ENCODE measurements at regions not wholly inside any gene's neighbourhood (a gene's known extent, or its start where the extent isn't known, plus 50 kb on each side); places are given as distances from the start of the nearest gene placed in this dataset.

GRCh38 chr1:100622506-100622905 is 84.6 kb downstream of the GPR88 start:
- H3K9me3 Mint-ChIP-seq = peaks cover 2% of the 10 kb centered on the region
- no peak for DNase-seq
- no peak overlapping the region for H3K4me3 Mint-ChIP-seq
- peaks cover 23% of the 10 kb centered on the region for H3K4me1 Mint-ChIP-seq
- no peaks in the 10 kb centered on the region for H3K27me3 Mint-ChIP-seq
- no peak overlapping the region for H3K27ac Mint-ChIP-seq
- no peaks in the 10 kb centered on the region for H3K36me3 Mint-ChIP-seq

- no peaks in the 10 kb centered on the region for H3K27me3 Mint-ChIP-seq
- no peak for DNase-seq
- H3K4me1 Mint-ChIP-seq = peaks cover 23% of the 10 kb centered on the region
- H3K9me3 Mint-ChIP-seq = peaks cover 2% of the 10 kb centered on the region
- no peak overlapping the region for H3K4me3 Mint-ChIP-seq
- H3K36me3 Mint-ChIP-seq = no peaks in the 10 kb centered on the region
- H3K27ac Mint-ChIP-seq = no peak overlapping the region
Observed at GRCh38 chr1:100622966-100623762, 85.2 kb downstream of the GPR88 start.

GRCh38 chr1:100624886-100625610 is 87.1 kb downstream of the GPR88 start:
- H3K27me3 Mint-ChIP-seq = no peaks in the 10 kb centered on the region
- no peak overlapping the region for H3K27ac Mint-ChIP-seq
- H3K36me3 Mint-ChIP-seq = no peaks in the 10 kb centered on the region
- no peak overlapping the region for H3K4me3 Mint-ChIP-seq
- peaks cover 23% of the 10 kb centered on the region for H3K4me1 Mint-ChIP-seq
- no peak for DNase-seq
- peaks cover 2% of the 10 kb centered on the region for H3K9me3 Mint-ChIP-seq

GRCh38 chr1:100626397-100626796 is 88.5 kb downstream of the GPR88 start:
- no peaks in the 10 kb centered on the region for H3K27me3 Mint-ChIP-seq
- H3K9me3 Mint-ChIP-seq = peaks cover 2% of the 10 kb centered on the region
- no peaks in the 10 kb centered on the region for H3K36me3 Mint-ChIP-seq
- no peak overlapping the region for H3K4me3 Mint-ChIP-seq
- no peak overlapping the region for H3K27ac Mint-ChIP-seq
- H3K4me1 Mint-ChIP-seq = peaks cover 28% of the 10 kb centered on the region
- no peak for DNase-seq

GRCh38 chr1:100627054-100627716 is 89.2 kb downstream of the GPR88 start:
- no peak for DNase-seq
- Mint-ChIP-seq H3K9me3 (peaks cover 2% of the 10 kb centered on the region), H3K27ac (peak overlapping the region; percentile 4), H3K27me3 (no peaks in the 10 kb centered on the region), H3K4me1 (peaks cover 20% of the 10 kb centered on the region), H3K36me3 (no peaks in the 10 kb centered on the region), H3K4me3 (no peak overlapping the region)

GRCh38 chr1:100627936-100628335 is 90.0 kb downstream of the GPR88 start:
- peaks cover 17% of the 10 kb centered on the region for H3K4me1 Mint-ChIP-seq
- H3K27ac Mint-ChIP-seq = no peak overlapping the region
- no peak for DNase-seq
- no peaks in the 10 kb centered on the region for H3K27me3 Mint-ChIP-seq
- H3K4me3 Mint-ChIP-seq = no peak overlapping the region
- H3K36me3 Mint-ChIP-seq = no peaks in the 10 kb centered on the region
- peaks cover 2% of the 10 kb centered on the region for H3K9me3 Mint-ChIP-seq

GRCh38 chr1:100628631-100629081 is 90.7 kb downstream of the GPR88 start:
- Mint-ChIP-seq H3K27me3 (no peaks in the 10 kb centered on the region), H3K4me1 (peaks cover 17% of the 10 kb centered on the region), H3K27ac (no peak overlapping the region), H3K36me3 (no peaks in the 10 kb centered on the region), H3K4me3 (no peak overlapping the region), H3K9me3 (peaks cover 2% of the 10 kb centered on the region)
- no peak for DNase-seq

- no peaks in the 10 kb centered on the region for H3K27me3 Mint-ChIP-seq
- H3K4me1 Mint-ChIP-seq = peaks cover 17% of the 10 kb centered on the region
- peaks cover 2% of the 10 kb centered on the region for H3K9me3 Mint-ChIP-seq
- no peaks in the 10 kb centered on the region for H3K36me3 Mint-ChIP-seq
- H3K27ac Mint-ChIP-seq = no peak overlapping the region
- no peak overlapping the region for H3K4me3 Mint-ChIP-seq
- no peak for DNase-seq
Observed at GRCh38 chr1:100629391-100629790, 90.2 kb upstream of the VCAM1 start.

- no peak for DNase-seq
- no peaks in the 10 kb centered on the region for H3K36me3 Mint-ChIP-seq
- H3K4me1 Mint-ChIP-seq = peaks cover 17% of the 10 kb centered on the region
- no peak overlapping the region for H3K4me3 Mint-ChIP-seq
- H3K9me3 Mint-ChIP-seq = peaks cover 10% of the 10 kb centered on the region
- H3K27ac Mint-ChIP-seq = no peak overlapping the region
- no peaks in the 10 kb centered on the region for H3K27me3 Mint-ChIP-seq
Observed at GRCh38 chr1:100631015-100631551, 88.5 kb upstream of the VCAM1 start.

- DNase-seq = no peak
- H3K27me3 Mint-ChIP-seq = no peaks in the 10 kb centered on the region
- H3K9me3 Mint-ChIP-seq = peaks cover under 1% of the 10 kb centered on the region
- no peak overlapping the region for H3K4me3 Mint-ChIP-seq
- no peaks in the 10 kb centered on the region for H3K36me3 Mint-ChIP-seq
- no peaks in the 10 kb centered on the region for H3K4me1 Mint-ChIP-seq
- H3K27ac Mint-ChIP-seq = no peak overlapping the region
Observed at GRCh38 chr1:100642826-100643225, 76.7 kb upstream of the VCAM1 start.

- no peak for DNase-seq
- peaks cover 6% of the 10 kb centered on the region for H3K9me3 Mint-ChIP-seq
- H3K27ac Mint-ChIP-seq = no peak overlapping the region
- H3K4me1 Mint-ChIP-seq = no peaks in the 10 kb centered on the region
- H3K4me3 Mint-ChIP-seq = no peak overlapping the region
- no peaks in the 10 kb centered on the region for H3K36me3 Mint-ChIP-seq
- no peaks in the 10 kb centered on the region for H3K27me3 Mint-ChIP-seq
Observed at GRCh38 chr1:100643471-100644196, 75.9 kb upstream of the VCAM1 start.

- H3K4me3 Mint-ChIP-seq = no peak overlapping the region
- H3K9me3 Mint-ChIP-seq = peaks cover 18% of the 10 kb centered on the region
- no peak overlapping the region for H3K27ac Mint-ChIP-seq
- H3K36me3 Mint-ChIP-seq = no peaks in the 10 kb centered on the region
- no peak for DNase-seq
- H3K27me3 Mint-ChIP-seq = peaks cover 9% of the 10 kb centered on the region
- no peaks in the 10 kb centered on the region for H3K4me1 Mint-ChIP-seq
Observed at GRCh38 chr1:100646001-100646400, 73.5 kb upstream of the VCAM1 start.

GRCh38 chr1:100649146-100649545 is 70.4 kb upstream of the VCAM1 start:
- peaks cover 9% of the 10 kb centered on the region for H3K27me3 Mint-ChIP-seq
- H3K27ac Mint-ChIP-seq = no peak overlapping the region
- H3K9me3 Mint-ChIP-seq = peaks cover 21% of the 10 kb centered on the region
- no peaks in the 10 kb centered on the region for H3K4me1 Mint-ChIP-seq
- no peak overlapping the region for H3K4me3 Mint-ChIP-seq
- no peak for DNase-seq
- no peaks in the 10 kb centered on the region for H3K36me3 Mint-ChIP-seq

- peaks cover 3% of the 10 kb centered on the region for H3K9me3 Mint-ChIP-seq
- no peak overlapping the region for H3K27ac Mint-ChIP-seq
- DNase-seq = no peak
- no peaks in the 10 kb centered on the region for H3K4me1 Mint-ChIP-seq
- peaks cover 3% of the 10 kb centered on the region for H3K27me3 Mint-ChIP-seq
- H3K36me3 Mint-ChIP-seq = no peaks in the 10 kb centered on the region
- H3K4me3 Mint-ChIP-seq = no peak overlapping the region
Observed at GRCh38 chr1:100657876-100658715, 61.4 kb upstream of the VCAM1 start.
